Stimulated activated CD4-positive, alpha-beta T cell treated with anti-CD3 and anti-CD28 coated beads, Interleukin-4, amount 100 ng/mL, for 4 hours (primary cell): ENCODE measurements at regions not wholly inside any gene's neighbourhood (a gene's known extent, or its start where the extent isn't known, plus 50 kb on each side); places are given as distances from the start of the nearest gene placed in this dataset.
A peak's percentile ranks its signal among the peaks of the same experiment; 100 is the strongest.

Source experiments
- DNase-seq, 2 experiments: peaks; one replicate each; pipeline ENCODE4 v3.0.0-alpha.2; 2020

DNA sequence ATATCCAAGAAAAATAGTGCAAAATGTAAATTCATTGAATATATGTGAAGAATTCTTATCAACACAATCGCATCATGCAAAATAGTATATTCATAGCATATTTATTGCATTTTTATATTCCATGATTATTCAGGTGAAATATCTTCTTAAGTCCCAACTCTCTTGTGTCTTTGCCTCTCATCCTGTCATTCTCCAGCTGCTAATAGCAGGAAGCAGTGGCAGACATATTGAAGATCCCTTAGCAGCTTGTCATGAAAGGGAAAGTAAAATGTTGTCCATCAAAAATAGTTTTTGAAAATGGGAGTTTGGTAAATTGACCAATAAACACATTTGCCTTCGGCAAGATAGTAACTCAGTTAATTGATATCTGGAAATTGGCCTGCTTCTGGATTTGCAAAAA is 265.3 kb upstream of the TGFBR2 start:
- DNase-seq, result no peak

DNA sequence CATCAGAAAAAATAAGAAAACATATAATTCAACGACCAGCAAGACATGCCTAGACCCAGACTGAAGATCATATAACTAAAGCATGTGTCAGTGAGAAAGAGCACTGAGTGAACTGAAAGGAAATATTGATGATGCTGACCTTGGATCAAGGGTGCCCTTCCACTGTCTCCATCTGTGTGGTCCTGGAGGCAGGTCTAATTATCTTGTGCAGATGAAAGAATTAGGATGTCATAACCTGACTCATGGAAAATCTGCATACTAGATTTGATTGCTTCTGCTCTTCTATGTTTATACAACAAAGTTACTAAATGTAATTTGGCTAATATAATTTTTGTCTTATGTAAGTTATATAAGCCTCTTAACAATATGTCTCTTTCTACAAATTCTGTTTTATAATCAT is 264.6 kb upstream of the TGFBR2 start:
- no peak for DNase-seq

DNA sequence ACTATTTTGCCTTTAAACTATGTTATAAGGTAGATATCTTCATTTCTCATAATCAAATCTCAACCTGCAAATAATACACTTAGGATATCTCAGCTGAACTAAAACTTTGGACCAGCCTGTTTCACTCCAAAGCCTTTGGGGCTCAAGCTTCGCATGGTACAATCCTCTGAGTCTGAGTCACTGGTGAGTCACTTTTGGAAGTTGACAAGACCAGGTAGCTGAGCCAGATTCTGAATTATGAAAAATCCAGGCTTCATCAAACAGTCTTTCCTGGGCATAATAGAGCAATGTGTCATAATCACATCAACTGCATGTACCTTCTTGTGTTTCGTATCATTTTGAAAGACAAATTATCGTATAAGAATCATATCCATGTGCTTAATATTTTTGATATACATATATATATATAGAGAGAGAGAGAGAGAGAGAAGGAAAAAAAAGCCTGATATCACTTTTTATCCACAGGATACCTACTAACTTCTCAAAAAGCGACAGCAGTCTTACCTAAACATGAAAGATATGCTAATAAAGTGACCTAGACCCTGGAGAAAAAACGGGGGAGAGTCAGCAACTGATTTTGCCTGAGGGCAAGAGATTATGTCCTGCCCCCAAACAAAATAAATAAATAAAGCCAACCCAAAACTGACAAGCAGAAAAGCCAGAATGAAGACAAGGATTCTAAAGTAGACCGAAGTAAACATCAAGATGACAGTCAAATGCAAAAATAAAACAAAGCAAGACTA is 263.9 kb upstream of the TGFBR2 start:
- peak in 1 of 2 experiments; percentile 23 for DNase-seq

DNA sequence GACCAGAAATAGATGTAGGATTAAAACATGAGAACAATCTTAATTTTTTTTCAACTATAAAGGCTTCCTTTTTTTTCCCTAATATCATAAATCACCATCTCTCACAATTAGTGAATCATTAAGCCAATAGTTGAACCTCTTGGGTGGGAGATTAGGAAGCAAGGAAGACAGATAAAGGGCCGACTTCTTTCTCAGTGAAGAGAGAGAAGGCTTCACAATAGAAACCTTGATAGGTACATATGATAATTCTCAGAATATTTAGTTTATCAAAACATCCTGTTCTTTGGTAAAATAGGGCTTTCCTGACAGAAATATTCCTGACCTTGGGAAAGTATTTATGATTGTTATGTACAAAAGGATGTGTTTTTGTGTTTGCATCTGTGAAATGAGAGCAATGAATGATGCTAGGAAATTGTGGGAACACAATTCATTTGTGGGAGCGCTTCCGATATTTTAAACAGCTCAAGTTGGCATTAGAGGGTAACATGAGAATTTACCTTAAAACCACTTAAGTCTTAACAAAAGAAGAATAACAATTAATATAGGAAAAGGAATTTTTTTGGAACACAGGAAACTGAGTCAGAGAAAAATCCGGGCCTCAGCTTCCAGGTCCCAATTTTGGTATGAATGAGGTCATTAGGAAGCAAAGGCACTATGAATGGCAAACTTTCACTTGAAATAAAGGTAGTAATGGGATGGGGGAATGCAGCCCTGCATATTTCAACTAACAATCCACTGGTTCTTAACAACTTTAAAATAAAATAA is 263.2 kb upstream of the TGFBR2 start:
- DNase-seq, result no peak

DNA sequence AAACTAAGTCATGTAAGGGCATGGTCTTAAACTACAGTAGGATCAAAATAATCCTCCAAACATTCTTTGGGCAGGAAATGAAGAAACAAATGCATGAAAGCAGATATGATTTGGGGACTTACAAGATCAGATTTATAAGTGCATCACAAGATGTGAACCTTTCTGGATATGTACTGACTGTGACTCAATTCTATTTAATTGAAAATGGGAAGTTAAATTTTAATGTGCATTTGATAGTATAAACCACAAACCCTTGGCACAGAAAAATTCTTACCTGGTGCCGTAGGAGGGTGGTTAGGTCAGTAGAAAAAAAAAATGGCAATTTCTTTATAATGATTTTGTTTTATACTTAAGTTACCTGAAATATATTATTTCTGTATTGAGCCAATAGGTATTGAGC is 262.5 kb upstream of the TGFBR2 start:
- no peak for DNase-seq

DNA sequence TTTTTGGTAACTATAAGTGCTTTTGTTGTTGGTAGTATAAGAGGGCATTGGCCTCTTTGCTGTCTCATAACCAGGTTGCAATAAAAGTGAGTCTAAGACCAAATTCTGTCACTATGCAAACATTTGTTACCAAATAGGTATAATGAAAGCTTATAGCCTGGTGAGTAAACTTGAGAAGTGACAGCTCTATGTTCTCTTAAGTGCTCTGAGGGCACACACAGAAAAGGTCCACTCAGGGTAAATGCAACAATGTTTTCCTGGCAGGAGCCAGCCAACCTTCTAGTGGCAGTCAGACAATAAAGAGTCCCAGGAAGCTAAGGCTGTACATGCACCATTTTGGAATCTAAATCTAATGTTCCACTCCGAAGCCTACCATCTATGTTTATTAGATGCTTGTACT is 262.1 kb upstream of the TGFBR2 start:
- no peak for DNase-seq

DNA sequence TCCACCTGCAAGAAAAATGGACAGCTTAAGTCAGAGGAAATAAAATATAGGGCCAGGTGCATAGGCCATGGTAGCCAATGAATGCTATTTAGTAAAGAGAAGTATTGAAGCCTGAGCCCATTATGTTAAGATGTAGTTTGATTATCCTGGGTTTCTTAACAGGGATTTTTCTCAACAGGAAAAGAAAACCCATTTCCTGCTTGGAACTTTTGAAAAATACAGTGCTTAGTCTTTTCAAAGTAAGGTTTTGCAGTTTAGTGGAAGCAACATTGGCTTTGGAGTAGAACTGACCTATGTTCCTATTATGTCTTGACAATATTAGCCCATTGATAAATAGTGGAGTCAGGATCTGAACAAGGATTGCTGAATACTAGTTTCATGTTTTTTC is 259.5 kb upstream of the TGFBR2 start:
- DNase-seq, result no peak

DNA sequence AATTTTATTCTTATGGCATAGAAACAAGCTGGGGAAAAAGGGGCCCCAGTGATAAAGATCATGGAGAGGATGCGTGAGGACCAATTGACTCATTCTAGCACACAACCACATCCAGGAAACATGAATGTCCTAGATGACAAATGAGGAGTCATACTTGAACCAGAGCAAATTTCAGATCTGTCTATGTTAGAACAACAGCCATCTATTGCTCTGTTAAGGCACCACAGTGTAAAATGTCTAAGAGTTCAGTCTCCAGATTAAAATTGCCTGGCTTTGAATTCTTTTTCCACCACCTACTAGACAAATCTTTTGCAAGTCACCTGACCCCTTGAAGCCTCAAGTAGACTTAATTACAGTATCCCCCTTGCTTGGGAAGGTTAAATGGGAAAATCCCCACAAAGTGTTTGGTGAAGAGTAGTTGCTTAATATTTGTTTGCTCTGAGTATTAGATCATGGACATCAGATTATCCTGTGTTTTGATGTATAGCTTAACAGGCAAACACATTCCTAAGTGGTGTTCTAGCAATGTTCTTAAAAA is 258.7 kb upstream of the TGFBR2 start:
- peak in 1 of 2 experiments; percentile 44 for DNase-seq

DNA sequence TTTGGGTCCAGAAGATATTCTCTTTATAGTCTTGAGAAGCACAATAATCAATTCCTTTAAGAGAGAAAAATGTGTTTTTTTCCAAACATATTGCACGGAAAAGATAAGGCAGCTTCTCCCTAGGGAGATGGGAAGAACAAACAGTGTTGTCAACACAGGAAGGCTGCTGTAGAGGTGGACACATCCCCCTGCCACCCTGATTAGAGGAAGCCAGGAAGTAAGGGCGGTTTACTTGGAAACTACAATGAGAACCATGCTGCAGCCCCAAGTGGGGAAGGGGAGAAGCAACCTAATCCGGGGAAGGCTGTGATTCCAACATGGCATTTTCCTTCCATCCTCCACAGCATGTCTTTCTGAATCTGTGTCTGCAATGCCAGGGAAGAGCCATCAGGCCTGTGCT is 256.9 kb upstream of the TGFBR2 start:
- DNase-seq, result no peak

DNA sequence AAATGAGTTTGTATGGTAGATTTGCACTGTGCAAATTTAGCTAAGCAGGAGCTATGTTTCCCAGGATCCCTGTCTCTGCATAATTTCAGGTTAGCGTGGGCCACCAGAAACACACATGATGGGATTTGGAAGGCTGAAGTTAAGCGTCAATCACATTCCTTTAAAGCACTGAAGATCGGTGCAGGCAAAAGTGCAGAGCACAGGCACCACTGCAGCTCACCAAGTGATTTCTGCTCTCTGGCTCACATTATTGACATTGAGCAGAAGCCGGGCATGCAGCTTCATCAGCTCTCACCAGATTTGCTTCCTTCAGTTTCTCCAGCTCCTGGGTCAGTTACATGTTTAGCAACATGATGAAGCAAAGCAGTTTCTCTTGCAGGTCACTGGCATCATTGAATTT is 256.4 kb upstream of the TGFBR2 start:
- DNase-seq, result no peak

DNA sequence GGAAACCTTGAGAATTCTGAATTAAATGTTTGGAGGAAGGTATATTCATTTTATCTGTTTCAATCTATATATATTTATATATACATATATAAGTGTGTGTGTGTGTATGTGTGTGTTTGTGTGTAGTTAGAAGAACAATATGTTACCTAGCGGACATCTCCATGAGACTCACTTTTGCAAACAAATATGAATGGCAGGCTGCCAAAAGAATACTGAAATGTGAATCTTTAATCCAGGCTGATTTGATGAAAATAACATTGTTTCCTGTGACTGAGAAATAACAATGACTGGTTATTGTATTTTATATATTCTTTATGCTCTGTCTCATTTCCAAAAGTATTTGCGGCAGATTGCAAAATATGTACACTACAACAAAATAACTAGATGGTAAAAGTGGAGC is 255.5 kb upstream of the TGFBR2 start:
- DNase-seq, result no peak

DNA sequence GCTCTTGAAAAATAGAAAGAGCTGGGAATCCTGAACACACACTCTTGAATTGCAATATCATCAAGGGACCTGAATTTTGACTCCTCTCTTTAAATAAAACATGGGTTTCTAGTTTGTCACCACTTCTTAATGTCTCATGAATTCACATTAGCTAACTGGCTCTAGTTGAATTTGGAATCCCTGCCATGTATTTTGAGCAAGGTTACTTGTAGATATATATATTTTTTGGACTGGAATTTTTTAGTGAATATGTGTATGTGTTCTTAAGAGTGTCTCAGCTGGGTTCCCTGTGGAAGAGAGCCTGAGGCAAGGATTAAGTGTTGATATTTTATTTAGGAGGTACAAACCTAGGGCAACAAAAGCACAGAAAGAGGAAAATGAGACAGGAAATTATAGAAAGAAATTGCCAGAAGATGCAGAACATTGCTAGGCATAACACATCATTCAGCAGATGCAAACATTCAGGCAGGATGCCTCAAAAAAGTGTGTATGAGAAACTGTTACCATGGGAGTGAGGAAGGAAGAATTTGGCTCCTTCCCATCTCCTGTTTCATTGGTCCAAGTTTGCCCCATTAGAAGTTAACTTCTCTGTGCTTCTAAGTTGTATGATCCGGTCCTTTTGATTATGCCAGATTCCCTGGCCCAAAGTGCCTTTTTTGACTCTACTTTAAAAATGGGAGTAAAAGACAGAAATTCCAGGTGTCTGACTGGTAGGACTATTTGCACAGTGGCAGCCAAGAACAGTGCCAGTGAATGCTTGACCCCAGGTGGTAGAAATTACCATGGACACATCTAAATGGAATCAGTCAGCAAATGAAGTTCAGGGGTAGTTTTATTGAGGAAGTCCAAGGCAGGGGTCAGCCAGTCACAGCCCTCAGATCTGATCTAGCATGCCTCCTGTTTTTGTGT is 253.7 kb upstream of the TGFBR2 start:
- no peak for DNase-seq

DNA sequence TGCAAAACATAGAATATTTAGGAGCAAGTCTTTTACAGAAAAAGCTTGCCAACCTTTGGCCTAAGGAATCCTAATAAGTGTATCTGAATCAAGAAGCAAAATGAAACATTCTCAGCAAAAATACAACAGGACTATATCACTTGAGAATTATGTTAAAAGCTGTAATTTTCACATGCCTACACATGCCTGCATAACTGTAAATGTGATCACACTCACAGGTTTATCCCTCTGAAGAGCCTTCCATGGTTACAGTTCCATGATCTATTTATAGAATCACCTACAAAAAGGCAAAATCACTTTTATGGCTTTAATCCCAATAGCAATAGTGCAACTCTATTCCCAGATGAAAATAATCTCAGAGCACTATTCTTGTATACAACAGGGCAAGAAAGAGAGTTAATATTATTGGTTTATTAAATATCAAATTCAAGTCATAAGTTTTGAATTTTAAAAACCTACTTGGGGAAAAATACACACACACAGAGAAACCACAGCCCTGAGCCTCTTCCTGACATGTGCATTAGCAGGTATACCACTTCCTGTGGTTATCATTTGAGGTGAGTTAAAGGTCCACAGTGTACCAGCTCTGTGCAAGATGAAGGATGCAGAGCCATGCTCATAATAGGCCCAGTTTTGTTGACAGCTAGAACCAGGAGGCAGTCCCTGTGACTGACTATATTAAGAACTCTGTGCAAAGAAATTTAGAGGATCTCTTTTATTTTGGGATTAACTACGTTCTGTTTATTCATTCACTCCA is 252.5 kb upstream of the TGFBR2 start:
- DNase-seq, result peak in 1 of 2 experiments; percentile 49

DNA sequence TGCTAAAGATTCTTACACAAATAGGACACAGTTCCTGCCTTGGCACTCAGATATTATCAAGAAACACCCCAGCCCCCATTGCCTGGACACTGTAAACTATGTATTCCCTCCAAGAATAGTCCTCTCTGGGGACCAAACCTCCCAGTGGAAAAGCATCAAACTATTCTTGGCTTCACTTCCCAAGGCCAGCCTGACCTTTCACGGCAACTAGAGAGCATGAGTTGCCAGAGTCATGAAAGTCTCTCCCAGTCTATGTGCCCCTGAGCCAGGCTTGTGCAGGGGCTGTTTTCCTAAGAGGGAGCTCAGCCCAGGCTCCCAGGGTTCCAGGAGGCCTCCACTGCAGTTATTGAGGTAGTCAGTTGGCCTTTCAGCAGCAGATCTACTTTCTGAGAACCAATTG is 251.9 kb upstream of the TGFBR2 start:
- DNase-seq, result no peak

DNA sequence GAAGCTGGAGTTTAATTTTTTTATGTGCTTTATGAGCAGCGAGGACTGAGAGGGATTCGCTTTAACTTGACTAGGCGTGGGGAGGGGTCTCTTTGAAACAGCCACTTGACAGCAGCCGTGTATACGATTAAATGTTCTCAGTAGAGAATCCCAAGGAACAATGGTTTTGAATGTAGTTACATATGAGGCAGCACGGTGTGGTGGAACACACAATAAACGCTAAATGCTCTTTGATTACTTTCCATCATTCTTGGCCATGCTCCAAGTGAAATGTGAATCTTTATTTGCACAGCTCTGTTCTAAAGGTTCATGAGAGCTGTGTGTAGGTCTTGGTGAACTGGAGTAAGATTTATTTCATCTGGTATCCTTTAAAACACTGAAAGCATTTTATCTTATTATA is 251.4 kb upstream of the TGFBR2 start:
- no peak for DNase-seq

DNA sequence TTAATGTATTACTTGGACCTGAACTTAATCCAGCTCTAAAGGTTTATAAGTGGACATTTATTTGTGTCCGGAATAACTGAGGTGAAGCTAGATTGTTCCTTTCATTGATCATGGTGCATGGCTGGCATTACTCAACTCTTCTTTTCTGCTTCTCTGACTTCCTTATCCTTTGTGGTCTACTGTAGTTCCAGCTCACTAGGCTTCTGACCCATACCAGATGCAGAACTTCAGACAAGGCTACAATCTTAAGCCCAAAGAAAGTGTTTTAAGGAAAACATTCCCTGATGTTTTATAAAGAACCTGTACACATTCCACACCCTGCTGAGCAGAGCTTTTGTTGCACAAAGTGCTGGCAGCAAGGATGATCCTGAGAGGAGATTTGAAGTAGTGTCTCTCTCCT is 250.8 kb upstream of the TGFBR2 start:
- DNase-seq, result no peak

DNA sequence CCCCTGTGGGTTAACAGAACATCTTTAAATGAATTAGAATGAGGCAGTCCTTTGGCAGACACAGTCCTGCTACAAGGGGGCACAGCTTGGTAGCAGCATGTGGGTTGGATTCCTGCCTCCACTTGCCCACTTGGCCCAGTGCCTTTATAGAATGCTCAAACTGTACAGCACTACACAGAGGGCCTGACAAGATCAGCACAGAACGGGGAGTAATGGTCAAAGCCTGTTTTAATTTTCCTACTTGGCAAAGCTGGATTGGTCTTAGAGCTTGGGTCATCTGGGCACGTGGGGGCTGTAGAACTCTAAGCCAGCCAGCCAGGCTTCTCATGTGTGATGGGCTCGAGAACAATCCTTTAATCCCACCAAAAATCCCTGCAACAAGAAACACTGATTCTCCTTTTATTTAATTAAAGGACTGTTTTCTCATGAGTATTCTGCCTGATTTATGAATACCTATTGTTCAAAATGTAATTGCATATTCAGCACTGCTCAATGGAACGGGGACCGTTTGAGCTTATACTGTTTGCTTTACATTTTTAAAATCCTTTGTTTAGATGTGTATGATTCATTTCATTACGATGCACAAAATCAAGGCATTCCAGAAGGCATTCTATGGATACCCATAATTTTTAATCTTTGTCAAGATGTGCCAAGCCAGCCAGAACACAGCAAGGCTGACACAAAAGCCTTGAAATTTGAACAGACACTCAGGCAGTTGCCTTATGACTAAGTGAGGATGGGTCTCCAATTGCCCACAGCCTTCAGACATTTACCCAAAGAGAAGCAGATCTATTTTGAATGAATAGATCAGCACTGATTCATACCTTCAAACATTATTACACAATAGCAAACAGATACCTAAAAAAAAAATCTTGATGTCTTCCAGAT is 249.3 kb upstream of the TGFBR2 start:
- DNase-seq, result no peak

DNA sequence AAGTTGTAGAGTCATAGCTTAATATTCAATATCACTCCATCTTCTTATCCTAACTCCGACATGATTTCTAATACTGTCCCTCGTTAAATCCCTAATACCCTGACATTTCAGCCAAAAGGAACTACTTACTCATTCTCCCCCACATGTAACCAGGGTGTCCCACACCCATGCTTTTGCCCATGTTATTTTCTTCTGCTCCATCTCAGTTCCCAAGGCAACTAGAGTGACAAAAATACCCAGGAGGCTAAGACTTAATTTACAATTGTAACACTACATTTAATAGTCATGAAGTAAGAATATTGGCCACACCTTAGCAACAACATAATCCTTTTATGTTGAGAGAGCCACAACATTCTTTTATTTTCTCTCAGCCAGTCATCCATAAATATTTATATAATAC is 248.5 kb upstream of the TGFBR2 start:
- no peak for DNase-seq

DNA sequence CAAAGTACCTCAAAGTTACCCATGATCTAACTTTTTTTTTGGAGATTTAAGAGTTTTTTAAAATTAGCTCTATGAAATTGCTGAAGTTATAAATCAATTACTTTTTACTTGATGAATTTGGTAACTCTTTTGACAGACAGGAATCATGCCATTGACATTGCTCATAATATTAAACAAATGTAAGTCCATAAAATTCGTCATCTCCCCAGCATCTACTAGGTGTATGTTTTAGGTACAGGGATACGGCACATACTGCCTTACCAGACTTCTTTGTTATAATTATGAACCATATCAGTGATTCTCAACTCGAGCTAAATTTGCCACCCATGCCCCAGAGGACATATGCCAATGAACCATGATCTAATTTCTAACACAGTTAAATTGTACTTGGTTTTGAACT is 247.5 kb upstream of the TGFBR2 start:
- no peak for DNase-seq

DNA sequence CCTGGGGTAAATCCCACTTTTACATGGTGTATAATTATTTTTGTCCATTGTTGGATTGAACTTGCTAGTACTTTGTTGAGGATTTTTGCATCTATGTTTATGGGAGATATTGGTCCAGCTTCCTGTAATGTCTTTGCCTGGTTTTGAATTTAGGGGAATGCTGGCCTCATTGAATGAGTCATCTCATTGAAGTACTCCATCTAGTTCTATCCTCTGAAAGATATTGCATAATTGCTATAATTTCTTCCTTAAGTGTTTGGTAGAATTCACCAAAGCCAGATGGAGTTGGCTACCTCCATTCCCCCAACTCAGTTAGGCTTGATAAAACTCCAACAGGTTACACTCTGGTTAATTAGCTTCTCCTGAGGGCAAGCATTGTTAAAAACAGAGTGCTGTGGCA is 237.4 kb upstream of the TGFBR2 start:
- DNase-seq, result no peak

DNA sequence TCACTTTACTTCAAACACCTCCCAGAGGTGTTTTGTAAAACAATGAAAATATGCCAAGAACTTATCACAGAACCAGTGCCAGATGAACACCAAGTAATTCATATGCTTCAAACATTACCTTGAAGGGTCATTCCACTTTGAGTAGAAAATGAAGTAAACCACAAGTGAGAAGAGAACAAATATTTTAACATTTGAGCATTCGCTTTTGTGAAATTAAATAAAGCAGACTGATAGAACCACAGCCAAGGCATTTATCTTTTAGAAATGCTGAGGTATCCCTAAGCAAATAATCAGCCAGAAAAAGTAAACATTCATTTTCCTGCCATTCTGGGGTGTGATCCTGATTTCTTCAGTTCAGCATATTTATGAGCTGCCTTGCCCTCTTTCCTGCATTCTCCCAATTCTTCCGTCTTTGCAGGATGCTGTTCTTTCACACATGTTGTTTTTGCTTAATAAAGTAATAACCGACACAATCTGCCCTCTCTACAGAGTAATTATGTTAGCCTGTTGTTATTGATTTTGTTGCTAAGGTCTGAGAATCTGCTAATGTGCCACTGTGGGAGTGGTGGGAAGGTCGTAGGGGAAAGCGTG is 235.6 kb upstream of the TGFBR2 start:
- DNase-seq, result no peak
